ENCODE measurements at regions not wholly inside any gene's neighbourhood (a gene's known extent, or its start where the extent isn't known, plus 50 kb on each side); places are given as distances from the start of the nearest gene placed in this dataset.

DNA sequence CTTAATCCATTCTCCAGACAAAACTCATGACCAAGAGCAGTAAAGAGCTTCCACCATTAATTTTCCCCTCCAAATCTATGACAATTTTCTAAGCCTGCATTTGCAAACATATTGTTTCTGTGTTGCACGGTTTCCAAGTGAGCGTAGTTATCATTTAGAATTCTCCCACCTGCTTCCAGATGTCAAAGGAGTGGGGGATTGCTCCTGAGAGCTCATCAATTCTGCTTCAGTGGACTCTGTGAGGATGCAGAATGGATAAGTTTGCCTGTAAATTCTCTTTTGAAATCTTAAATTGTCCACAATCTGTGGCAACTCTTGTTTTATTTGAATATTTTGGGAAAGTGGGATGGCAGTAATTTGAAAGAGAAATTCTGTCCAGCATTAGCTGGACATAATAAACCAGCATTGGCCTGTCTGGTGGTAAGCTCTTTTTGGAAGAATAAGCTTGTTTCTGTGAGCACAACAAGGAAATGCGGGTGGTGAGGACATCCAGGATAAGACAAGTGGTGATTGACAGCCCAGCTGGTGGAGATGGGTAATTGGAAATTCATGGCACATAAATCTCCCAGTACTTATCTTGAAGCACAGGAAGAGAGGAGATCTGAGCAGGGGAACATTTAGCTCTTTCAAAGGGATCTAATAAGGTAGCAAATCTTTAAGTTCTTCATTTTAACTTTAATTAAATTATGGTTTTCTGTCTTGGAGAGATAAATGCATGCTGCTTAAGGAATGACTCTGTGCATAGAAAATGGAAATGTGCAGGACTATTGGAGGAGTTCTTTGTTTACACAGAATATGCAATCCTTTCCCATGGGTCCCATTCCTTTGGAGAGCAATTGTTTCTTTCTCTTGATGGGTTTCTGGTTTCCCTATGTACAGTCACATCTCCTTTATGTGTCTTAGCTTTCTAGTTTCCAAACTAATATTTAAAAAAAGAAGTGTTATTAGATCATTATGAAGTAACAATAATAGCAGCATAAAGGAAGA, 73.2 kb downstream of the FAT3 start:
- TF ChIP-seq, protein P1, sequence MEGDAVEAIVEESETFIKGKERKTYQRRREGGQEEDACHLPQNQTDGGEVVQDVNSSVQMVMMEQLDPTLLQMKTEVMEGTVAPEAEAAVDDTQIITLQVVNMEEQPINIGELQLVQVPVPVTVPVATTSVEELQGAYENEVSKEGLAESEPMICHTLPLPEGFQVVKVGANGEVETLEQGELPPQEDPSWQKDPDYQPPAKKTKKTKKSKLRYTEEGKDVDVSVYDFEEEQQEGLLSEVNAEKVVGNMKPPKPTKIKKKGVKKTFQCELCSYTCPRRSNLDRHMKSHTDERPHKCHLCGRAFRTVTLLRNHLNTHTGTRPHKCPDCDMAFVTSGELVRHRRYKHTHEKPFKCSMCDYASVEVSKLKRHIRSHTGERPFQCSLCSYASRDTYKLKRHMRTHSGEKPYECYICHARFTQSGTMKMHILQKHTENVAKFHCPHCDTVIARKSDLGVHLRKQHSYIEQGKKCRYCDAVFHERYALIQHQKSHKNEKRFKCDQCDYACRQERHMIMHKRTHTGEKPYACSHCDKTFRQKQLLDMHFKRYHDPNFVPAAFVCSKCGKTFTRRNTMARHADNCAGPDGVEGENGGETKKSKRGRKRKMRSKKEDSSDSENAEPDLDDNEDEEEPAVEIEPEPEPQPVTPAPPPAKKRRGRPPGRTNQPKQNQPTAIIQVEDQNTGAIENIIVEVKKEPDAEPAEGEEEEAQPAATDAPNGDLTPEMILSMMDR (IDR thresholded peaks at IDR 0.05), result no peak
- no peak for TF ChIP-seq EZH2phosphoT487 (IDR thresholded peaks at IDR 0.05)
- TF ChIP-seq EZH2 (IDR thresholded peaks at IDR 0.05), result no peak
